Lung (tissue), 11 donors: ENCODE measurements at regions not wholly inside any gene's neighbourhood (a gene's known extent, or its start where the extent isn't known, plus 50 kb on each side); places are given as distances from the start of the nearest gene placed in this dataset.

Experiments used
- ATAC-seq: fragments of 200-7000 bp; cut with Tn5 transposase; one replicate; pipeline ENCODE4 v1.9.1; 2020; ENCODE audit warnings: moderate number of reproducible peaks; ENCODE audit not compliant: insufficient read depth, low FRiP score
- DNase-seq, 3 donors: peaks; one replicate each; pipeline ENCODE4 v3.0.0-alpha.2; 2013 to 2017
- H3K27ac ChIP-seq, 2 donors: one replicate each; pipeline ENCODE4 v1.5.1; 2013; ENCODE audit warnings: mild to moderate bottlenecking in 2 of 2, moderate library complexity in 2 of 2, control low read depth in 1 of 2, inconsistent platforms in 1 of 2, low read depth in 1 of 2, low read length in 1 of 2
- H3K27me3 ChIP-seq, 3 donors: one replicate each; pipeline ENCODE4 v1.5.1; 2013; ENCODE audit warnings: low read length in 2 of 3; ENCODE audit not compliant: control insufficient read depth in 3 of 3, insufficient read depth in 3 of 3
- H3K36me3 ChIP-seq, 4 donors: one replicate each; pipeline ENCODE4 v1.5.1; 2013; ENCODE audit warnings: low read length in 4 of 4, mild to moderate bottlenecking in 1 of 4, moderate library complexity in 1 of 4; ENCODE audit not compliant: control insufficient read depth in 4 of 4, insufficient read depth in 4 of 4
- H3K4me1 ChIP-seq, 5 donors: one replicate each; pipeline ENCODE4 v1.5.1; 2013; ENCODE audit warnings: low read length in 5 of 5, mild to moderate bottlenecking in 2 of 5, moderate library complexity in 1 of 5; ENCODE audit not compliant: control insufficient read depth in 5 of 5, insufficient read depth in 5 of 5
- H3K4me3 ChIP-seq: one replicate; pipeline ENCODE4 v1.5.1; 2013; ENCODE audit warnings: mild to moderate bottlenecking, control low read depth, moderate library complexity
- H3K9ac ChIP-seq, 2 donors: one replicate each; pipeline ENCODE4 v1.5.1; 2013; ENCODE audit warnings: low read length in 2 of 2, control low read depth in 1 of 2; ENCODE audit not compliant: insufficient read depth in 1 of 2
- H3K9me3 ChIP-seq, 4 donors: one replicate each; pipeline ENCODE4 v1.5.1; 2013; ENCODE audit warnings: low read length in 3 of 4, mild to moderate bottlenecking in 1 of 4, moderate library complexity in 1 of 4; ENCODE audit not compliant: control insufficient read depth in 4 of 4, insufficient read depth in 3 of 4
- CTCF ChIP-seq: IDR thresholded peaks from 2 replicates; pipeline ENCODE4 v1.5.1; 2012; ENCODE audit warnings: mild to moderate bottlenecking; ENCODE audit errors: control extremely low read depth, extremely low read depth
- WGBS, 2 donors: extraction: QIAGEN DNeasy Blood & Tissue Kit; methylation state at CpG; one replicate each; pipeline ENCODE4 v1.1.7; 2013; 5-methylcytosine and 5-hydroxymethylcytosine counted together
- donor health status: control.
- donor health status: control.
- donor health status: Bipolar disorder and iron deficiency.
- donor health status: healthy.
- donor health status: DM: yes; HTN: yes; CAD: no.

GRCh38 chr1:90768098-90768497, 51.0 kb upstream of the BARHL2 start:
- Histone ChIP-seq H3K27me3 (peaks cover 0 to 6% (median 3%) of the 10 kb centered on the region in 3 donors), H3K4me3 (no peak overlapping the region), H3K27ac (no peak overlapping the region), H3K9me3 (no peaks in the 10 kb centered on the region), H3K36me3 (no peaks in the 10 kb centered on the region), H3K4me1 (no peaks in the 10 kb centered on the region), H3K9ac (no peak overlapping the region)
- TF ChIP-seq CTCF: no peak
- DNase-seq (no peak), ATAC-seq (no peak)
- 65 to 77% methylated on average over 1 of the region's 1 CpG for WGBS, 2 donors
